ENCODE measurements at regions not wholly inside any gene's neighbourhood (a gene's known extent, or its start where the extent isn't known, plus 50 kb on each side); places are given as distances from the start of the nearest gene placed in this dataset.

DNA sequence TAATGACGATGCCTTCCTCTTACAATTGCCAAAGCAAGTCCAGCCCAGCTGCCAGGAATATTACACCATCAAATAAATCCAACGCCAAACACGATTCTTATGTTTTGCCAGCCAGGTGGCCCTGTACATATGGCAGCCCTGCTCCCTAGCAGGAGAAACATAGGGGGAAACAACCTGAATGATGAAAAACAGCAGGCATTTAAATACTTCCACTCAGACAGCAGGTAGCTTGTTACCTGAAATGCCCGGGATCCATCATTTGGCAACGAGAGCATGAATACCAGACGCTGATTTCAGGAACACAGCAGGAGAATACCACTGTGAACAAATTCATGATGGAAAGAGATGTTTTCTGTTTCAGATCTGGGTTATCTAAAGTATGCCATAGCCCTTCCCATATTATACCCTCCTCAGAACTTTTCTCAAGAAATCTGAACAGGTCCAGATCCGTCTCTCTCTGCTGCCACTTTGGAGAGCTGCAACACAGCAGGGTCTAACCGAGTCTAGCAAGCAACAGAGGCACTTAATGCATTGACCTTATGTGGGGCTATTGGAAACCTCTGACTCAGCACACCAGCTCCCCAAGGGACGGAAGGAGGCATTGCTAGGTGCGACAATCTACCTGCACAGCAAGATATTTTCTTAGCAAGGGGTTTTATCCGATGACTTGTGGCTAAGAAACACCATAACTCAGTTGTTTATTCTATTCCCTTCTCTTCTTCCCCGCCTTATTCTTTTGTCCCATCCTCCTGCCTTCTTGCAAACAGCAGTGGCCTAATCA, 166.3 kb downstream of the BARHL2 start:
- DNase-seq (no peak), ATAC-seq (no peak)
- Histone ChIP-seq H3K9me3 (no peaks in the 10 kb centered on the region), H3K4me1 (no peaks in the 10 kb centered on the region), H3K36me3 (no peaks in the 10 kb centered on the region), H3K4me3 (no peak overlapping the region), H3K27ac (no peak overlapping the region), H3K27me3 (no peaks in the 10 kb centered on the region)
- TF ChIP-seq POLR2A (IDR thresholded peaks at IDR 0.05): no peak
- TF ChIP-seq, protein P1, sequence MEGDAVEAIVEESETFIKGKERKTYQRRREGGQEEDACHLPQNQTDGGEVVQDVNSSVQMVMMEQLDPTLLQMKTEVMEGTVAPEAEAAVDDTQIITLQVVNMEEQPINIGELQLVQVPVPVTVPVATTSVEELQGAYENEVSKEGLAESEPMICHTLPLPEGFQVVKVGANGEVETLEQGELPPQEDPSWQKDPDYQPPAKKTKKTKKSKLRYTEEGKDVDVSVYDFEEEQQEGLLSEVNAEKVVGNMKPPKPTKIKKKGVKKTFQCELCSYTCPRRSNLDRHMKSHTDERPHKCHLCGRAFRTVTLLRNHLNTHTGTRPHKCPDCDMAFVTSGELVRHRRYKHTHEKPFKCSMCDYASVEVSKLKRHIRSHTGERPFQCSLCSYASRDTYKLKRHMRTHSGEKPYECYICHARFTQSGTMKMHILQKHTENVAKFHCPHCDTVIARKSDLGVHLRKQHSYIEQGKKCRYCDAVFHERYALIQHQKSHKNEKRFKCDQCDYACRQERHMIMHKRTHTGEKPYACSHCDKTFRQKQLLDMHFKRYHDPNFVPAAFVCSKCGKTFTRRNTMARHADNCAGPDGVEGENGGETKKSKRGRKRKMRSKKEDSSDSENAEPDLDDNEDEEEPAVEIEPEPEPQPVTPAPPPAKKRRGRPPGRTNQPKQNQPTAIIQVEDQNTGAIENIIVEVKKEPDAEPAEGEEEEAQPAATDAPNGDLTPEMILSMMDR (IDR thresholded peaks at IDR 0.05 in 4 of 5, conservative IDR thresholded peaks at IDR 0.05 in 1 of 5): no peak
- in situ Hi-C loops (cut with MboI; ENCODE audit: low sequenced_read_pairs in 4 of 4): no loop called here
- intact Hi-C loops (cut with DNase I; ENCODE audit: low total_unique reads): no loop called here

DNA sequence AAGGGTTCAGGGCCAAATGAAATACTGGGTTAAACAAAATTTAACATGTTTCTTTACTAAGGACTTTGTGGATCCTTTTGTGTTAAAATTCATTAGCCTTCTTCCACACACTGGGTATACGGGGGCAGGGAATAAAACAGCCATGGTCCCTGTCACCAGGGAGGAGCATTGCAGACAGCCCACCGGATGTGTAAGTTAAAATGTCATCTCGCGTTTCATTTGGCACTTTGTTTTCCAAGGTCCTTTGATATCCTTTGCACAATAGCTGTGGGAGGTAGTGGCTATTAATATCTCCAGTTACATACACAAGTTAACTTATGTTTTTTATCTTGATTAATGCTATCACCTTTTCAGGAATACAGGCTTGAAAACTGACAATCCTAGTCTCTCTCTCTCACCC, 172.7 kb downstream of the BARHL2 start:
- no peaks in the 10 kb centered on the region for H3K27me3 ChIP-seq
- no peak overlapping the region for H3K4me3 ChIP-seq
- intact Hi-C loops (cut with DNase I; ENCODE audit: low total_unique reads): no loop called here
- no peaks in the 10 kb centered on the region for H3K36me3 ChIP-seq
- in situ Hi-C loops (cut with MboI; ENCODE audit: low sequenced_read_pairs in 4 of 4): no loop called here
- ATAC-seq (no peak), DNase-seq (no peak)
- H3K9me3 ChIP-seq: no peaks in the 10 kb centered on the region
- H3K4me1 ChIP-seq: no peaks in the 10 kb centered on the region
- TF ChIP-seq, protein P1 (IDR thresholded peaks at IDR 0.05 in 4 of 5, conservative IDR thresholded peaks at IDR 0.05 in 1 of 5): no peak
- no peak for TF ChIP-seq POLR2A (IDR thresholded peaks at IDR 0.05)
- H3K27ac ChIP-seq: no peak overlapping the region

DNA sequence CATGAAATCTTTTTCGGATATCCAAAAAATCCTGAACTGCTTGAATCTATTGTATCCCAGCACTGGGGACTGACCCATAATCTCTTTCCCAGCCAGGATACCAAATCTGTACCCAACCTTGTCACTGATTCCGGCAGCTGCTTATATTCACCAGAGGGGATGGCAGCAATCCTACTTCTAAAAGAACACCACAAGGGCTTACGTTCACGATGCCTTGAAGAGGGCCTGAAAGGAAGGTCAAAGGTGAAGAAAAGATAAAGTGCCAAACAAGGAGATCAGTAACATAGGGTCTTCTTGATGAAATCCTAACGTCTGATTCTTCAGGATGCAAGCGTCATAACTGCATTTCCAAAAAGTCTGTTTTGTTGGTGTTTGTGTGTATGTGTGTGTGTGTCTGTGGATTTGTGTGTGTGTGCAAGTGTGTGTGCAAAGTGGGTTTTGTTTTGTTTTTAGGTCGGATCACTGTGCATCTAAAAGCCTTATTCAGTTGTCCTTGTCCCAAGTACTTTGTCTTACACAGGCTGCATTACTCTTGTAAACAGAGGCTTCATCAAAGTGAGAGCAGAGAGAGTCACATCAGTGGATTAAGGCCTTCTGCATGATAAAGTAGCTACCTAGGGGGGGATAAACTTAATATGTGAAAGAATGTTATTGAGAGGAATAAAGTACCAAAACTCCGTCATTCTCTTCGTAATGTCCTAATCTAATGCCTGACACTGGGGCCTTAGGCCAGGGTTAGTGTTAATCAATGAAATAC, 179.3 kb downstream of the BARHL2 start:
- in situ Hi-C loops (cut with MboI; ENCODE audit: low sequenced_read_pairs in 4 of 4): no loop called here
- H3K27ac ChIP-seq: no peak overlapping the region

DNA sequence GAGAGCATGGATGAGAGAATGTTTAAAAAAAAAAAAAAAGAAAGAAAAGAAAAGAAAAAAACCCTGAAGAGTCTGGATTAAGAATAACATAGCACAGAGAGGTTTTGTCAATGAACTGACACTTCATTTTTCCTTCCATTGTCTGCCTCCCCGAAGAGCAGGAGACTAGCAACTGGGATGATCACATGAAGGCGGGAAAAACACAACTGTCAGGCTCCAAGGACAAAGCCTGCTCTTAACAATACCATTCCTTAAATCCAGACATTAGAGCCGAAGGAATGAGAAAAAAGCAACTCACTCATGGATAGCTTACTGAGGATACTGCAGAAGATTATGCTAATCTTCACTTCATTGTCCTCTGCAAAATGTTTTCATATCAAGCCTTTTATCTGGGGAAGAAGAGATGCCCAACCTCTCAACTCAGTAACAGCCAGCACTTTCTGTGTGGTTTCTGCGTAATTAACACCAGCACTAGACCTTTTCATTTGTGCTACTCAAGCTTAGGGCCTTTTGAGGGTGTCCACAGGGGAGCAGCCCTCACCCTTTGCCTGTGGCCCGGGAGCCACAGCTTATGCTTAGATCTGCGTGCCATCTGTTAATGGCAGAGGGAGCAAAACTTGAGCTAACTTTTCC, 182.3 kb downstream of the BARHL2 start:
- in situ Hi-C loops (cut with MboI; ENCODE audit: low sequenced_read_pairs in 4 of 4): no loop called here
- intact Hi-C loops (cut with DNase I; ENCODE audit: low total_unique reads): no loop called here
- H3K27ac ChIP-seq: no peak overlapping the region
- ATAC-seq: no peak
- no peak for DNase-seq
- TF ChIP-seq POLR2A (IDR thresholded peaks at IDR 0.05): no peak
- TF ChIP-seq, protein P1 (IDR thresholded peaks at IDR 0.05 in 4 of 5, conservative IDR thresholded peaks at IDR 0.05 in 1 of 5): no peak
- H3K36me3 ChIP-seq: no peaks in the 10 kb centered on the region
- no peaks in the 10 kb centered on the region for H3K9me3 ChIP-seq
- no peaks in the 10 kb centered on the region for H3K4me1 ChIP-seq
- no peak overlapping the region for H3K4me3 ChIP-seq
- H3K27me3 ChIP-seq: no peaks in the 10 kb centered on the region

More for the DNA sequence above, 179.3 kb downstream of the BARHL2 start:
- Histone ChIP-seq H3K9me3 (no peaks in the 10 kb centered on the region), H3K36me3 (no peaks in the 10 kb centered on the region), H3K27me3 (no peaks in the 10 kb centered on the region), H3K4me1 (no peaks in the 10 kb centered on the region), H3K4me3 (no peak overlapping the region)
- no peak for TF ChIP-seq POLR2A (IDR thresholded peaks at IDR 0.05)
- TF ChIP-seq, protein P1 (IDR thresholded peaks at IDR 0.05 in 4 of 5, conservative IDR thresholded peaks at IDR 0.05 in 1 of 5): no peak
- no peak for DNase-seq
- no peak for ATAC-seq
- intact Hi-C loops (cut with DNase I; ENCODE audit: low total_unique reads): no loop called here
